Breast epithelium (tissue), 4 donors: ENCODE measurements at regions not wholly inside any gene's neighbourhood (a gene's known extent, or its start where the extent isn't known, plus 50 kb on each side); places are given as distances from the start of the nearest gene placed in this dataset.

Experiments used
- DNase-seq, 2 donors: peaks; one replicate each; pipeline ENCODE4 v3.0.0-alpha.2; 2019; ENCODE audit warnings: low spot score in 2 of 2
- H3K27ac ChIP-seq, 2 donors: fragments of 200-600 bp; sonication (generic) in 1 of 2; one replicate each; pipeline ENCODE4 v1.5.1; 2016 to 2019; ENCODE audit warnings: mild to moderate bottlenecking in 1 of 2
- H3K27me3 ChIP-seq, 2 donors: fragments of 200-600 bp; sonication (generic) in 1 of 2; one replicate each; pipeline versions ENCODE4 v1.5.1 to v1.6.0; 2017 to 2019; ENCODE audit warnings: control low read depth in 1 of 2, mild to moderate bottlenecking in 1 of 2
- H3K36me3 ChIP-seq: fragments of 200-600 bp; one replicate; pipeline ENCODE4 v1.5.1; 2019
- H3K4me1 ChIP-seq, 2 donors: fragments of 200-600 bp; sonication (generic); one replicate each; pipeline ENCODE4 v1.5.1; 2016 to 2019; ENCODE audit warnings: control low read depth in 1 of 2
- H3K4me3 ChIP-seq, 3 donors: fragments of 200-600 bp; sonication (generic); 1 replicate in 2 of 3; 2 replicates in 1 of 3; pipeline ENCODE4 v1.5.1; 2016 to 2019; ENCODE audit warnings: mild to moderate bottlenecking in 3 of 3, moderate library complexity in 2 of 3
- H3K9me3 ChIP-seq, 2 donors: fragments of 200-600 bp; sonication (generic) in 1 of 2; one replicate each; pipeline ENCODE4 v1.5.1; 2016 to 2019; ENCODE audit warnings: control low read depth in 1 of 2
- POLR2A ChIP-seq: fragments of 450-650 bp; IDR thresholded peaks from one replicate; pipeline ENCODE4 v1.6.1; 2016; ENCODE audit warnings: antibody characterized with exemption, mild to moderate bottlenecking, moderate library complexity
- POLR2AphosphoS5 ChIP-seq, 3 donors: sonication (generic); formaldehyde crosslinking; IDR thresholded peaks; one replicate each; pipeline ENCODE4 v1.6.1; 2017; ENCODE audit warnings: antibody characterized with exemption in 3 of 3
- intact Hi-C: fragments of 100-400 bp; cut with DNase I; formaldehyde crosslinking; loops from one replicate; pipeline ENCODE4 v1.15.1; 2023; ENCODE audit warnings: low total_unique reads
- TF ChIP-seq, protein P1 (sequence below), 3 donors: fragments of 450-650 bp; IDR thresholded peaks; one replicate each; pipeline ENCODE4 v1.5.1; 2016 to 2017; ENCODE audit warnings: antibody characterized with exemption in 3 of 3, mild to moderate bottlenecking in 3 of 3, moderate library complexity in 3 of 3

DNA sequence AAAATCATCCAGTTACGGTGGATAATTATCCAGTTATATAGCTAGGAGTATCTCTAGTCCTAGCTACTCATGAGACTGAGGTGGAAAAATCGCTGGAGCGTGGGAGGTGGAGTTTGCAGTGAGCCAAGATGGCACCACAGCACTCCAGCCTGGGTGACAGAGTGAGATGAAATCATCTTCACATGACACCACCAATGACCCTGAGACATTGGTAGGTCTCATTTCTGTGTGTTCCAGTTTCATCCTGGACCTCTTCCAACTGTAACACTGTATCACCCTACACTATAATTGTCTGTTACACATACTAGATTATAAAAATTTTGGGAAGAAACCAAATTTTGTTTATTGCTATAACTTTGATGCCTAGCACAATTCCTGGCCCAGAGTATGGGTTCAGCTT is 446.8 kb downstream of the TMEM135 start:
- H3K9me3 ChIP-seq: no peaks in the 10 kb centered on the region
- no peak overlapping the region for H3K27ac ChIP-seq
- no peaks in the 10 kb centered on the region for H3K4me1 ChIP-seq
- no peak for DNase-seq
- intact Hi-C loops: no loop called here
- TF ChIP-seq POLR2AphosphoS5 (IDR thresholded peaks at IDR 0.05): no peak
- TF ChIP-seq, protein P1, sequence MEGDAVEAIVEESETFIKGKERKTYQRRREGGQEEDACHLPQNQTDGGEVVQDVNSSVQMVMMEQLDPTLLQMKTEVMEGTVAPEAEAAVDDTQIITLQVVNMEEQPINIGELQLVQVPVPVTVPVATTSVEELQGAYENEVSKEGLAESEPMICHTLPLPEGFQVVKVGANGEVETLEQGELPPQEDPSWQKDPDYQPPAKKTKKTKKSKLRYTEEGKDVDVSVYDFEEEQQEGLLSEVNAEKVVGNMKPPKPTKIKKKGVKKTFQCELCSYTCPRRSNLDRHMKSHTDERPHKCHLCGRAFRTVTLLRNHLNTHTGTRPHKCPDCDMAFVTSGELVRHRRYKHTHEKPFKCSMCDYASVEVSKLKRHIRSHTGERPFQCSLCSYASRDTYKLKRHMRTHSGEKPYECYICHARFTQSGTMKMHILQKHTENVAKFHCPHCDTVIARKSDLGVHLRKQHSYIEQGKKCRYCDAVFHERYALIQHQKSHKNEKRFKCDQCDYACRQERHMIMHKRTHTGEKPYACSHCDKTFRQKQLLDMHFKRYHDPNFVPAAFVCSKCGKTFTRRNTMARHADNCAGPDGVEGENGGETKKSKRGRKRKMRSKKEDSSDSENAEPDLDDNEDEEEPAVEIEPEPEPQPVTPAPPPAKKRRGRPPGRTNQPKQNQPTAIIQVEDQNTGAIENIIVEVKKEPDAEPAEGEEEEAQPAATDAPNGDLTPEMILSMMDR (IDR thresholded peaks at IDR 0.05): no peak
- no peak for TF ChIP-seq POLR2A
- H3K27me3 ChIP-seq: no peaks in the 10 kb centered on the region
- no peak overlapping the region for H3K4me3 ChIP-seq
- no peaks in the 10 kb centered on the region for H3K36me3 ChIP-seq

DNA sequence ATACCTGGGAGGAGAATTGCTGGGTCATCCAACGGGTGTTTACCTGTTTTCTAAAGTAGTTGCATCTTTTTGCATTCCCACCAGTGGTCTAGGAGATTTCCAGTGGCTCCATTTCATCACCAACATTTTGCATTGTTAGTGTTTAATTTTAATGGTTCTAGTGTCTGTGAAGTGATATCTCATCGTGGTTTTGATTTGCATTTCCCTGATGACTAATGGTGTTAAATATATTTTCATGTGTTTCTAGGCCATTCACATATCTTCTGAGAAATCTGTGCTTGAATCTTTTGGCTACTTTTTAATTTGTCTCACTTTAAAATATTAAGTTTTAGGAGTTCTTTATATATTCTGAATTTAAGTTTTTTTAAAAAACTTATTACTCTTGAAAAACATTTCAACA is 439.6 kb downstream of the TMEM135 start:
- no peaks in the 10 kb centered on the region for H3K4me1 ChIP-seq
- intact Hi-C loops: no loop called here
- DNase-seq: no peak
- no peak overlapping the region for H3K4me3 ChIP-seq
- H3K27me3 ChIP-seq: no peaks in the 10 kb centered on the region
- H3K9me3 ChIP-seq: peaks cover 0 to 3% of the 10 kb centered on the region in 2 donors
- TF ChIP-seq POLR2A: no peak
- TF ChIP-seq, protein P1 (IDR thresholded peaks at IDR 0.05): no peak
- H3K27ac ChIP-seq: no peak overlapping the region
- H3K36me3 ChIP-seq: no peaks in the 10 kb centered on the region

DNA sequence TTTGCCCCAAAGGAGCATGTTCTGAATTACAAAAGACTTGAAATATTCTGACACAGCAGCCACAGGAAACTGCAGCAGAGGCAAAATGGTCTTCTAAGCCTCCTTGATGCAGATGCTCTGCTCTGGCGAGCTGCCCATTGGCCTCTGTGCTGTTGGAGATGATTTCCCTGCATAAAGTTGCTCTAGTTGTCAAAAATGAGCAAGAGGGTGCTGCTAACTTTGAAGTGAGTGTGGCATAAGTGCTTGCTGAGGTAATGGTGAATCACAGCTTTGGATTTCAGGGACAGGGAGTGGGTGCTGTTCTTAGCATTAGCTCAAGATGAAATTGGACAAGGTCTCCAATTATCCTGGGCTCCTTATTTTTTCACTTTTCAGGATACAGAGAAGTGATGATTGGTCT is 435.4 kb downstream of the TMEM135 start:
- intact Hi-C loops: no loop called here
- no peaks in the 10 kb centered on the region for H3K27me3 ChIP-seq
- peak in 1 of 3 donors; percentile 84 for TF ChIP-seq POLR2AphosphoS5 (IDR thresholded peaks at IDR 0.05)
- TF ChIP-seq, protein P1 (IDR thresholded peaks at IDR 0.05): no peak
- no peak for TF ChIP-seq POLR2A
- H3K9me3 ChIP-seq: no peaks in the 10 kb centered on the region
- no peaks in the 10 kb centered on the region for H3K36me3 ChIP-seq
- DNase-seq: no peak
- H3K27ac ChIP-seq: no peak overlapping the region
- no peaks in the 10 kb centered on the region for H3K4me1 ChIP-seq
- no peak overlapping the region for H3K4me3 ChIP-seq

DNA sequence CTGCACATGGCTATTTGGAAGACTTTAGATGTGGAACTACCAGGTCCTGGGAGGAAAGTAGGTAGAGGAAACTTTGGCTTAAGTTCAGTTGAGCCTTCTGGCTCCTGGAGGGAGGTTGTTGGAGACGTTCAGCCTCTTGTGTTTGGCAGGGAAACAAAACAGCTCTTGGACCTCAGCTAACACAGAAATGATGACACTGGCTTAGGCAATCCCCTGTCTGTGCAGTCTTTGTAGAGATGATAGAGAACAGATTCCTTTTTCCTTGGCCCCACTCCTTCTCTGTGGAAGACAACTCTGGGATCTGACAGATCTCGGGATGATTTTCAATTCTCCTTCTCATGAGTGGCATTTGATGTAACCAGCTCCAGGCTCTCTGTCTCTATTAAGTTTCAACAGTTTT is 428.5 kb downstream of the TMEM135 start:
- no peak overlapping the region for H3K27ac ChIP-seq
- peak in 1 of 2 donors; percentile 21 for DNase-seq
- H3K4me3 ChIP-seq: no peak overlapping the region
- intact Hi-C loops: no loop called here
- no peaks in the 10 kb centered on the region for H3K4me1 ChIP-seq
- H3K27me3 ChIP-seq: no peaks in the 10 kb centered on the region
- no peaks in the 10 kb centered on the region for H3K9me3 ChIP-seq
- H3K36me3 ChIP-seq: no peaks in the 10 kb centered on the region
- TF ChIP-seq POLR2AphosphoS5 (IDR thresholded peaks at IDR 0.05) (peak in 1 of 3 donors; percentile 80), POLR2A (no peak)

DNA sequence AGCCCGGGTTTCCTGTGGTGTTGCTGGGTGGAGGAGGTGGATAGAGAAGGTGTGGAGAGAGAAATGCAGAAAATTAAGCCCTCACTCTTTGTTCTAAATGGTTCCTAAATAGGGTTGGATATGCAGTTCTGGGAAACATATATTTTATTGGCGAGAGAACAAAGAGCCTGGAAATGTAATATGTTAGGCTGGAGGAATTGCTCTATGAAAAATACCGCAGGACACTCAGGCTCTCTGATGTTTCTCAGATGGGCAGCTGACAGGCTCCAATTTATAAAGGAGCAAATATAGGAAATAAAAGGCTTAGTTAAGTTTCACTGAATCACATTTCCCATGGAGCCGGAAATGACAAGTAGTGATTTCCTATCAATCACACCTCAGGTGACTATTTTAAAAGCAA is 428.0 kb downstream of the TMEM135 start:
- TF ChIP-seq, protein P1 (IDR thresholded peaks at IDR 0.05): no peak
- TF ChIP-seq POLR2A: no peak
- Histone ChIP-seq H3K27me3 (no peaks in the 10 kb centered on the region), H3K9me3 (no peaks in the 10 kb centered on the region), H3K27ac (no peak overlapping the region), H3K4me1 (no peaks in the 10 kb centered on the region), H3K36me3 (no peaks in the 10 kb centered on the region), H3K4me3 (no peak overlapping the region)
- DNase-seq: no peak
- intact Hi-C loops: no loop called here

DNA sequence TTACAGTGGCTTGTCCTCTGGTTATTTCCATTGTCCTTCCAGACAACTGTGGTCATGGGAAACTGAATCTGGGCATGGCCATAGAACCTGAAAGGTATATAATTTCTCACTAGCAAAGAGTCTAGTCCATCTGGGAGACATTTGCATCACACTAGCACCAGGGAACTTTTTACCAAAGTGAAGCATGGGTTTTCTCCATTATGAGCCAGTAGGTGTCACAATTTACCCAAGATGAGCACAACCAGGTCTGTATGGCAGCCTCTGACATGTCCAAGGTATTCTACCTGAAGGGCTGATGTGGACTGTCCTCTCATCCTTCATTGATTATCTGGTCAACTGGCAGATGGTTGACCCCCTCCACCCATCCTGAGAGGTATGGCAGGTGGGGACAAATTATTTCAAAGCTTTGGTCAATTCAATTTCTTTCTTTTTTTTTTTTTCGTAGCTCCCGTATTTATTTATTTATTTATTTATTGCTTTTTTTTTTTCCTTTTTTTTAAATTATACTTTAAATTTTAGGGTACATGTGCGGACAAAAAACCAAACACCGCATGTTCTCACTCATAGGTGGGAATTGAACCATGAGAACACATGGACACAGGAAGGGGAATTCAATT is 425.9 kb downstream of the TMEM135 start:
- H3K36me3 ChIP-seq: no peaks in the 10 kb centered on the region
- TF ChIP-seq, protein P1 (IDR thresholded peaks at IDR 0.05): no peak
- TF ChIP-seq POLR2A (no peak), POLR2AphosphoS5 (IDR thresholded peaks at IDR 0.05) (no peak)
- no peaks in the 10 kb centered on the region for H3K4me1 ChIP-seq
- intact Hi-C loops: no loop called here
- H3K4me3 ChIP-seq: no peak overlapping the region
- H3K27me3 ChIP-seq: no peaks in the 10 kb centered on the region
- no peak for DNase-seq
- H3K27ac ChIP-seq: no peak overlapping the region
- H3K9me3 ChIP-seq: no peaks in the 10 kb centered on the region
